ENCODE measurements at regions not wholly inside any gene's neighbourhood (a gene's known extent, or its start where the extent isn't known, plus 50 kb on each side); places are given as distances from the start of the nearest gene placed in this dataset.

DNA sequence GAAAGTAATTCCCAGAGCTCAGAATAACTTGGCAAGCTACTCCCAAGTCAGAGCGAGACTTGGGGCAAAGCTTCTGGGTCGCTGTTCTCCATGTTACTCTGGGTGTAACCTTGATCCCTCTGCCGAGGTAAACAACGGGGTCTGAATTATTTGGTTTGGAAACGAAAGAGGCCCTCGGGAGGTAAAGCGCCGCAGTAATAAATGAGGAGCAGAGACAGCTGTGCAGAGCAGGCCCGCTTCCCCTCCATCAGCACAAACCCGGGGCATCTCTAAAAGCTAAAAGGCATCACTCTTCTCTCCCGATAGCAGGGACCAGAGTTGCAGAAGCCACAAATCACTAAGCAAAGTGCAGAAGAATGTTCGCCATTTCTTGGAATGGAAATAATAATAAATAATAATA, 561.5 kb downstream of the BCOR start:
- intact Hi-C loops (cut with DNase I): no loop called here
- H3K27ac ChIP-seq: no peak overlapping the region
- WGBS, 2 donors: 63 to 86% methylated on average over 5 to 12 of the region's 12 CpGs
- DNase-seq (no peak), ATAC-seq (no peak)
- no peaks in the 10 kb centered on the region for H3K27me3 ChIP-seq
- no peak overlapping the region for H3K4me3 ChIP-seq
- no peaks in the 10 kb centered on the region for H3K4me1 ChIP-seq
- H3K9me3 ChIP-seq: no peaks in the 10 kb centered on the region
- H3K36me3 ChIP-seq (replicated peaks in 1 of 2; ENCODE audit: insufficient read depth in 1 of 2, low read depth in 2 of 2): no peaks in the 10 kb centered on the region
- TF ChIP-seq, protein P1, sequence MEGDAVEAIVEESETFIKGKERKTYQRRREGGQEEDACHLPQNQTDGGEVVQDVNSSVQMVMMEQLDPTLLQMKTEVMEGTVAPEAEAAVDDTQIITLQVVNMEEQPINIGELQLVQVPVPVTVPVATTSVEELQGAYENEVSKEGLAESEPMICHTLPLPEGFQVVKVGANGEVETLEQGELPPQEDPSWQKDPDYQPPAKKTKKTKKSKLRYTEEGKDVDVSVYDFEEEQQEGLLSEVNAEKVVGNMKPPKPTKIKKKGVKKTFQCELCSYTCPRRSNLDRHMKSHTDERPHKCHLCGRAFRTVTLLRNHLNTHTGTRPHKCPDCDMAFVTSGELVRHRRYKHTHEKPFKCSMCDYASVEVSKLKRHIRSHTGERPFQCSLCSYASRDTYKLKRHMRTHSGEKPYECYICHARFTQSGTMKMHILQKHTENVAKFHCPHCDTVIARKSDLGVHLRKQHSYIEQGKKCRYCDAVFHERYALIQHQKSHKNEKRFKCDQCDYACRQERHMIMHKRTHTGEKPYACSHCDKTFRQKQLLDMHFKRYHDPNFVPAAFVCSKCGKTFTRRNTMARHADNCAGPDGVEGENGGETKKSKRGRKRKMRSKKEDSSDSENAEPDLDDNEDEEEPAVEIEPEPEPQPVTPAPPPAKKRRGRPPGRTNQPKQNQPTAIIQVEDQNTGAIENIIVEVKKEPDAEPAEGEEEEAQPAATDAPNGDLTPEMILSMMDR (IDR thresholded peaks at IDR 0.05): no peak
- no peak for TF ChIP-seq POLR2A (IDR thresholded peaks at IDR 0.05)

DNA sequence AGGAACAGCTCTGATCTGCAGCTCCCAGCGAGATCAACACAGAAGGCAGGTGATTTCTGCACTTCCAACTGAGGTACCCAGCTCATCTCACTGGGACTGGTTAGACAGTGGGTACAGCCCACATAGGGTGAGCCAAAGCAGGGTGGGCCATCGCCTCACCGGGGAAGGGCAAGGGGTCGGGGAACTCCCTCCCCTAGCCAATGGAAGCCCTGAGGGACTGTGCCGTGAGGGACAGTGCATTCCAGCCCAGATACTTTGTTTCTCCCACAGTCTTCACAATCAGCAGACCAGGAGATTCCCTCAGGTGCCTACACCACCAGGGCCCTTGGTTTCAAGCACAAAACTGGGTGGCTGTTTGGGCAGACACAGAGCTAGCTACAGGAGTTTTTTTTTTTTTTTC, 555.9 kb downstream of the BCOR start:
- Histone ChIP-seq H3K27me3 (no peaks in the 10 kb centered on the region), H3K27ac (no peak overlapping the region), H3K9me3 (no peaks in the 10 kb centered on the region), H3K4me3 (no peak overlapping the region), H3K4me1 (no peaks in the 10 kb centered on the region), H3K36me3 (replicated peaks in 1 of 2; ENCODE audit: insufficient read depth in 1 of 2, low read depth in 2 of 2) (no peaks in the 10 kb centered on the region)
- no peak for ATAC-seq
- no peak for DNase-seq
- WGBS, 2 donors: 67 to 88% methylated on average over 1 to 3 of the region's 5 CpGs
- intact Hi-C loops (cut with DNase I): no loop called here
- no peak for TF ChIP-seq POLR2A (IDR thresholded peaks at IDR 0.05)
- TF ChIP-seq, protein P1 (IDR thresholded peaks at IDR 0.05): no peak

DNA sequence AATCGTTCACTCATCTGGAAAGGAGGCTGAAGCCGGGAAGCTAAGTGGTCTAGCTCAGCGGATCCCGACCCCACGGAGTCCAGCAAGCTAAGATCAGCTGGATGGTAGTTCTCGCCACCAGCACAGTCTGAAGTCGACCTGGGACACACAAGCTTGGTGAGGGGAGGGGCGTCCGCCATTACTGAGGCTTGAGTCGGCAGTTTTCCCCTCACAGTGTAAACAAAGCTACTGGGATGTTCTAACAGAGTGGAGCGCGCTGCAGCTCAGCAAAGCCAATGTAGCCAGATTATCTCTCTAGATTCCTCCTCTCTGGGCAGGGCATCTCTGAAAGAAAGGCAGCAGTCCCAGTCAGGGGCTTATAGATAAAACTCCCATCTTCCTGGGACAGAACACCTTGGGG, 555.4 kb downstream of the BCOR start:
- no peak for ATAC-seq
- no peak for TF ChIP-seq POLR2A (IDR thresholded peaks at IDR 0.05)
- TF ChIP-seq, protein P1 (IDR thresholded peaks at IDR 0.05): no peak
- WGBS, 2 donors: 44% methylated on average over 6 of the region's 12 CpGs; no CpG with 5 or more reads in 1 of the 2 donors
- intact Hi-C loops (cut with DNase I): no loop called here
- no peak overlapping the region for H3K4me3 ChIP-seq
- no peaks in the 10 kb centered on the region for H3K9me3 ChIP-seq
- H3K27ac ChIP-seq: no peak overlapping the region
- H3K4me1 ChIP-seq: no peaks in the 10 kb centered on the region
- no peak for DNase-seq
- H3K27me3 ChIP-seq: no peaks in the 10 kb centered on the region
- H3K36me3 ChIP-seq (replicated peaks in 1 of 2; ENCODE audit: insufficient read depth in 1 of 2, low read depth in 2 of 2): no peaks in the 10 kb centered on the region

DNA sequence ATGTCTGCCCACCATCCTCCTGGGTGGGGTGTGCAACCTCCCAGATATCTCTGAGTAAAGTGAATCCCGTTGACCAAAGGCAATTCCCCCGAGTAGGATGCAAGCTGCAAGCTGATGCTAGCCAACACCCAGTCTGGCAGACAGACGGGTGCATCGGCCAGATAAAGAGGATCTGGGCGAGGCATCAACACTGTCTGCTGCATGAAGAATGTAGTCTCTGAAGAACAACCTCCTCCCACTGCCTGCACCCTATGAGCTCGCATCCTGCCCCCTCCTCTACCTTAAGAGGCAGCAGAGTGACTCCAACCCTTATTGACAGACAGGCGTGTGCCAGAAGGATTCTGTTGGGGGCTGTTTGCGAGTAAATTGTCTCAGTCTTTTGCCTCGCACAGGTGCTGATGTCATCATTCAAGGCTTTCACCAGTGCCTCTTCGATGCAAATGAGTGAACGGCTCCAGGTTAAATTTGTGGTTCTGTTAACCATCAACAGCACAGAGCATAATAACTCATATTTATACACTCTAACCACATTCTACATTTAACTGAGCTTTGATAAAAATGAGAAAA, 546.9 kb downstream of the BCOR start:
- Histone ChIP-seq H3K4me3 (no peak overlapping the region), H3K27me3 (no peaks in the 10 kb centered on the region), H3K36me3 (replicated peaks in 1 of 2; ENCODE audit: insufficient read depth in 1 of 2, low read depth in 2 of 2) (no peaks in the 10 kb centered on the region), H3K9me3 (no peaks in the 10 kb centered on the region), H3K4me1 (no peaks in the 10 kb centered on the region), H3K27ac (no peak overlapping the region)
- WGBS, 2 donors: 52 to 61% methylated on average over 5 to 11 of the region's 11 CpGs
- TF ChIP-seq POLR2A (IDR thresholded peaks at IDR 0.05): no peak
- no peak for DNase-seq
- intact Hi-C loops (cut with DNase I): no loop called here
- no peak for ATAC-seq

DNA sequence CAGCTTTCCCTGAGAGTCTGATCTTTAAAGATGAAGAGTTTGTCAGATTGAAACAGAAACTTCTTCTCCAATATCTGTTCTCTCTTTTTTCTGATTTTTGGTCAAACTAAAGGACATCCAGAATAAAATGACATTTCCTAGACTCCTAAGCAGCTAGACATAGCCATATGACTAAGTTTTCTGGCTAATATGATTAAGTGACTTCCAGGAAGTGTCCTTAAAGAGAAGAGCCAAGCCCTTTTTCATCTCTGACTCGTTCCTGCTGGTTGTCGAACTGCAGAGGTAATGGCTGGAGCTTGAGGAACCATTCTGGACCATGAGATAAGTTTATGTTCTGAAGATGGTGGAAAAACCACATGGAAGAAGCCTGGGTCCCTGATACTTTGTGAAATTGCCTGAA, 546.0 kb downstream of the BCOR start:
- H3K27me3 ChIP-seq: no peaks in the 10 kb centered on the region
- no peak overlapping the region for H3K4me3 ChIP-seq
- H3K4me1 ChIP-seq: no peaks in the 10 kb centered on the region
- H3K9me3 ChIP-seq: no peaks in the 10 kb centered on the region
- 54 to 72% methylated on average over 2 of the region's 2 CpGs for WGBS, 2 donors
- no peaks in the 10 kb centered on the region for H3K36me3 ChIP-seq (replicated peaks in 1 of 2; ENCODE audit: insufficient read depth in 1 of 2, low read depth in 2 of 2)
- H3K27ac ChIP-seq: no peak overlapping the region
- intact Hi-C loops (cut with DNase I): no loop called here
- TF ChIP-seq, protein P1 (IDR thresholded peaks at IDR 0.05): no peak
- TF ChIP-seq POLR2A (IDR thresholded peaks at IDR 0.05): no peak
- no peak for DNase-seq
- ATAC-seq: no peak

Data from body of pancreas (tissue), 4 donors.